Hepatic stellate cell (primary cell): ENCODE measurements at regions not wholly inside any gene's neighbourhood (a gene's known extent, or its start where the extent isn't known, plus 50 kb on each side); places are given as distances from the start of the nearest gene placed in this dataset.

Source experiments
- DNase-seq: peaks from one replicate; pipeline ENCODE4 v3.0.0; 2011; ENCODE audit warnings: low spot score

DNA sequence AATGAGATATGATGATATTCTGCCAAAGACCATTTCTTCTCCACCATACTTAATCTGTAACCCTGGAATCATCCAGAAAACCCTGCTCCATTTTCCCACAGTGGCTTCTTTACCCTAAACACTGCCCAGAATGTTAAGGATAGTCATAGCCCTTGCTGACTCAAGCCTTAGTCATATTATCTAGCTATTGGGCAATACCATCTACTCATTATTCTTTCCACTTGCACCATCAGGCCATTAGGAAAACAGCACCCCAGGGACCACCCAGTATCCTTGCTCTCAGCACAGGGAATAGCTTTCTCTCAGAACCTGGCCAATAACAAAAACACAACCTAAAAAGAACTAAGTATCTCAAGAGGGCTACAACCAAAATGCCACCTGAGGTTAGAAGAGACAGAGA, 445.7 kb upstream of the SLC14A2 start:
- peak; percentile 21 for DNase-seq

DNA sequence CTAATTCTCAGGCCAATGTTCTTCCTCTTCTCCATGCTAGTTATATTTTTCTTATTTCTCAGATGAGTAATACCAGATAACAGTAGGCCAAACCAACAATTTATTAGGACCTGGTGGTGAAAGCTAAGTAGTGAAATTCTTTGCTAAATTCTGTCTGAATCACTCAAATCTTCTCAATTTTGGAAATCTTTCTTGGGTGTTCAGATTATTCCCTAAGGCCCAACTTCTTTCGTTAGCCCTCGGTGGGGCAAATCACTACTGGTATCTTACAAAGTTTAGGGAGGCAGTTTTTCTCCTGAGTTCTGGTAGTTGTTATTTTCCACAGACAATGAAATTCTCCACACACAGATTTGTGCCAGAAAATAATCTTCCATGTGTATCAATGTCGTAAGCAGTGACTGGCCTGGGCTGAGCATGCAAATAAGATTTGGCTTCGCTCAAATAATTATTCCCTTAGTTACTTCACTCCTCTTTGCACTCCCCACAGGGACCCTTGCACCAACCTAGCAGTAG, 443.5 kb upstream of the SLC14A2 start:
- DNase-seq, result no peak

- DNase-seq, result no peak
These were observed 441.9 kb upstream of the SLC14A2 start for GRCh38 chr18:45173327-45173726.

GRCh38 chr18:45173799-45174519, 441.3 kb upstream of the SLC14A2 start:
- DNase-seq, result no peak

DNA sequence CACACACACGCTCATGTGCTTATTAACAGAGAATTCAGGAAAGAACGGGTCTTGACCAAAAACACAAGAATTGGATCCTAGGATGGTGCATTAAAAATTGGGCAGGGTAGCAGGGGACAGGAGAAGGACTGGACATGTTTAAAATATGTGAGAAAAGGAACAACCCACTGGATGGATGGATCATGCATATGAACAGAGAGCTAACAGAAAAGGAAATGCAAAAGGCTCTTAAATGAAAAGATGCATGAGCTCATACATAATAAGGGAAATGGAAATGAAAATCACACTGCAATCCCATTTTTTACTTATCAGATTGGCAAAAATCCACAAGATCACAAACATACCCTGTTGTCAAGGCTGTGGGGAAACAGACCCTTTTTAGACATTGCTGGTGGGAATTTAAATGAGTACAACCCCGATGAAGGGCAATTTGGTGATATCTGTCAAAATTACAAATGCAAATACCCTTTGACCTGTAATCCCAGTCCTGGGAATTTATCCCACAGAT, 440.6 kb upstream of the SLC14A2 start:
- DNase-seq, result no peak

DNA sequence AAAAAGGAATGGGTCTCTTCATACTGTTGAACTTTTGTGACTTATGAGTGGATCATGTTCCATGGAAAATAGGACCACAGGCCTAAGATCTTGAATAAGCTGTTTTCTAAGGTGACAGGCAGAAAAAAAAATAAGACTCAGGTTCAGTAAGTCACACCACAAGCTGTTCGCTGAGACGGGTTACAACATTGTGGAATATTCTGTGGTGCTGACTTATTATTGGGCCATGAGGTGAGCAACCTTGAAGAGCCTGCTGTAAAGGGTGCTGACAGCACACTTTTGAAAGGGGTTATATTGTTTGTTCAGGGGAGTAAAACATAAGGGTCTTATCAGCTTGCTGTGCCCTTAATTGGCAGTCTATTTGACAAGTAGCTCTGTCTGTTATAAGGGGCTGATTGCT, 439.8 kb upstream of the SLC14A2 start:
- DNase-seq, result no peak

GRCh38 chr18:45186832-45187231, 428.4 kb upstream of the SLC14A2 start:
- no peak for DNase-seq

DNA sequence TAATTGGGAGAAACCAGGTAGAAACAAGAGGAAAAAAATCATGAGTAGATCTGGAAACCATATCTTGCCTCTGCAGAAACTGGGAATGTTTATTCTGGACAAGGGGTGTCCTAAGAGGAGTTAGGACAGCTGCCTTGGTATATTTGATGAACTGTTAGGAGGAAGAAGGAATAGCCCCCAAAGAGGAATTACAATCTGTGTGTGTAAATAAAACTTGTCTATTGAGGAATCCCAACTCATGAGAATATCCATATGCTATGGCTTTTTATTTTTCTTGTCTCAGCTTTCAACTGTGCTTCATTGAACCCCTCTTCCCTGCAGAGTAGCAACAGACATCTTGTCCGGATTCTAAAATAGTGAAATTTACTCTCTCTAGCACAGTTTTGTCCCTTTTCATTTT, 423.5 kb upstream of the SLC14A2 start:
- DNase-seq, result no peak

GRCh38 chr18:45197526-45197970, 417.7 kb upstream of the SLC14A2 start:
- no peak for DNase-seq

- no peak for DNase-seq
These were observed 416.8 kb upstream of the SLC14A2 start for GRCh38 chr18:45198526-45198925.

- no peak for DNase-seq
These were observed 414.2 kb upstream of the SLC14A2 start for GRCh38 chr18:45201029-45201428.

DNA sequence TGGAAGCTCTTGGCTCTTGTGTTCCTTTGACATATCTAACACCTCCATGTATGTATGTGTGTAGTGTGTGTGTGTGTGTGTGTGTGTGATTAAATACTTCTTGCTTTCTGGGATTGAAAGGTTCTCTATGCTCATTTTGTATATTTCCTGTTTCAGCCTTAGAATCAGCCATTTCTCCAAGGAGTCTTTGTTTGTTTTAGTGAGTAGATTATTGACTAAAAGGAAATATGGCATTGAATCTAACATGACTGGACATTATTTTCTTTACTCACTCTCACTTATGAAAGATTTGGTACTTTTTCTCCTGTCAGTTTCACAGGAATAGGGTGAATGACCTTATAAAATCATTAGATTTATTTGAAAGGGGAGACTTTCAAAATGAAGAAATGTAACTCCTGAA, 413.8 kb upstream of the SLC14A2 start:
- DNase-seq, result no peak

DNA sequence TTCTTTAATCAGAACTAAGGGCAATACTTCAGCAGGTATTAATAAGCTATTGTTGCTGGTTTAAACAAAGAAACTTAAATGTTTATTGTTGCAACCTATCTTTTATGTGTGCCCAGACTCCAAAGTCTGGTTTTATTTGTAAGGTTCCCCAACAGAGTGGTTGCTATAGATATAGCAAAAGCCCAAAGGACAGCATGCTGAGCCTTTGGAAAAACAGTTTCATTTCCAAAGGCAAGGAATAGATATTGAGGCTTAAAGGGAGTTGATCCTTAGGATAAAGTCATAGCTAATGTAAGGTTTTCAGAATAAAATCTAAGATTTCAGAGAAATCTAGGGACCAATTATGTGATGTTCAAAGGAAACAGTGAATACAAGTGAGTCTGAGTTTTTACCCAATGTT, 413.2 kb upstream of the SLC14A2 start:
- DNase-seq, result no peak

DNA sequence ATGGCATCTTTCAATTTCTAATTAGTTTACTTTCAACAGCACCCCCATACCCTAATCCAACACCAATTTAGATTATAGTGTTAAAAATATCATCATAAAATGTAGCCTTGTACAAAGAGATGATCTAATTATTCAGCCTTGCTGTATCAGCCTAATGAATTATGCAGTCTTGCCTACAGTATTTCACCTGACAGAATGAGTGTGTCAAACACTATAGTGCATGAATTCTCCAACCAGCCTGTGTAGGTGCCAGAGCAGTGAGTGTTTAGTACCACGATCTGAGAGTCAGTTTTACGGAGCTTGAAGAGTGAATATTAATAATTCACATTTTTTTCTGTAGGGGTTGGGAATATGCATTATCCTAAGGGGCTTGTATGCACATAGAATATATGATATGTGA, 411.6 kb upstream of the SLC14A2 start:
- no peak for DNase-seq

GRCh38 chr18:45207328-45207727, 407.9 kb upstream of the SLC14A2 start:
- no peak for DNase-seq

GRCh38 chr18:45208164-45208563, 407.1 kb upstream of the SLC14A2 start:
- no peak for DNase-seq

GRCh38 chr18:45212181-45213039, 402.9 kb upstream of the SLC14A2 start:
- peak; percentile 24 for DNase-seq

DNA sequence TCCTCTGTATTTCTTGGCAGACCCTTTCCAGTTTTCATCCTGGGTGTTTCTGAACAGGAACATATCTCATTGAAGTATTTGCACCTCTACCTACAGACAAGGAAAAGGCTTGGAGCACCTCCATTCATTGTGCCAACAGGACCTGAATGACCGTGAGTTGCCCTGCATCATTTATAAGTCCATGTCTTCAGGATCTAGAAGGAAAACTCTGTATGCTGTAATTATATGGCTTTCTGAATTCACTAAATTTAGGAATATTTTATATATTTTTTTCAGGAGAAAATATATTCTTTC, 402.3 kb upstream of the SLC14A2 start:
- no peak for DNase-seq

DNA sequence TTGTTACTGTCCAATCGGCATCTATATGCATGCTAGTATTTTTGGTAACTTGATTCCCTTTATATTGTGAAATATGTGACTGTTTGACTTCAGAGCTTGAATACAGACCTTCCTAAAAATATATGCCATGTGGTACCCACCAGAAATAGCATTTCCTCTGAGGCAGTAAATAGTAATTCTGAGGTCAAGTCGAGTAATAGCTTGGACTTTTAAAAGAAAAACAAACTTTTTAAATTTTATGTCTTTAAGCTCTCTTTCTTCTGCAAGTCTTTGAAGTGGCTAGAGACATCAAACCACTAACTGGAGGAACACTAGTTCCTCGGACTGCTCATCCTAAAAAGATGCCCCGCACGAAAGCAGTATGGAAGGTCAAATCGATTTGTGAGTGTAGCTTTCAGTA, 396.8 kb upstream of the SLC14A2 start:
- DNase-seq, result no peak

DNA sequence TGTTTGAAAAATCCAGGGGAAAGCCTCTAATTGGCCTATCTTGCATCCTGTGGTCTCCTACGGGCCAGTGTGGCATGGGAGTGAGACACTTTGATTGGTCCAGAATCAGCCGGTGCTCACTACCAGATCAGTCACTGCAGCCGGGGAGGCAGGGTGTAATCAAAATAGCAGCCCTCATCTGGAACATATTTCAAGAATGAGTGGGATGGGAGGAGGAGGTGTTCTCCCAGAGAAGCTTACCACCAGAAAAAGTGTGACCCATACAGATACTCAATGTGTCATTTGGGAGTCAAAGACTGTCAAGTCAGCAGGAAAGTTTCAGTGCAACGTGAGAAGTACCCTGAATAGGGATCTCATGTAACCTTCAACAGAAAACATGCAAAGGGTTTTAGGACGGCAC, 393.9 kb upstream of the SLC14A2 start:
- peak; percentile 69 for DNase-seq

DNA sequence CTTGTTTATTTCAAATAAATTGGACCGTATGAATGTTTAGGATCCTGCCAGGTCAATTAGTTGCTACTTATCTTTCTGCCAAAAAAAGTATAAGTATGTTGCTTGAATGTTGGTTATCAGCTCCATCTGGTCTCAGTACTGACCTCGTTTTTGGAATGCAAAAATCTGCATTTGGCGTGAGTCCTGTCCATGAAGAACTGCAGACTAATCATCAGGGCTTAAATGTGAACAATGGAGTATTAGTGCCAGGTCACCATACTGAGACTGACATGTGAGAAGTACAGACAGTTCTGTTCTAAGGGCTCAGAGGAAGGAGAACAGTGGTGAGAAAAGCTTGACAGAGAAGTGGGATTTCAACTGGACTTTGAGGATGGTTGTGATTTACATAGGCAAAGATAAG, 393.1 kb upstream of the SLC14A2 start:
- DNase-seq, result no peak

DNA sequence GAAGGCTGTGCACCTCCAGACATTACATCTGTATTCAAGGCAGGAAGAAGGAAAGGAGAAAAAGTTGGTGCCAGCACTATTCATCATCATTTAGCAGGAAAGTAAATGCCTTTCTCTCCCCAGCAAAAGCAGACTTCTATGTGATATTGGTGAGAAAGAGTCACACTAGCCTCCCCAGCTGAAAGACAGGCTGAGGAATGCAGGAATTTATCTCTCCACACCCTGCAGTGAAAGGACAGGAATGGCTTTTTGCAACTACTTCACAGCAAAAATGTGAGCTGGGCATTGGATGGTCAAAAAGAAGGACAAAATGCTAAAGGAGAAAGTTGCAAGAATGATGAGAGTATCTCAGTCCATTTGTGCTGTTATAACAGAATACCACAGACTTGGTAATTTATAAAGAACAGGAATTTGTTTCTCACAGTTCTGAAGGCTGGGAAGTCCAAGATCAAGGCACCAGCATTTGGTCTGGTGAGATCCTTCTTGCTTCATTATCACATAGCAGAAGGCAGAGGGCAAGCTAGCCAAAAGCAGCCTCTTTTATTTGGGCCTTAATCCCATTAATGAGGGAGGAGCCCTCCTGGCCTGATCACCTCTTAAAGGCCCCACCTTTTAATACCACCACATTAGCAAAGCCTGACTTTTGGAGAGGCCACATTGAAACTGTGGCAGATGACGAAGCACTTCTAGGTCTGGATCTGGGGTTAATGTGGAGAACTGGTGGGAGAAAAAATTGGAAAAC, 388.1 kb upstream of the SLC14A2 start:
- peak; percentile 24 for DNase-seq
